ENCODE measurements at regions not wholly inside any gene's neighbourhood (a gene's known extent, or its start where the extent isn't known, plus 50 kb on each side); places are given as distances from the start of the nearest gene placed in this dataset.

GRCh38 chr13:63025741-63026140 lies 1610.1 kb upstream of the PCDH20 start (continued):
- TF ChIP-seq, protein P1, sequence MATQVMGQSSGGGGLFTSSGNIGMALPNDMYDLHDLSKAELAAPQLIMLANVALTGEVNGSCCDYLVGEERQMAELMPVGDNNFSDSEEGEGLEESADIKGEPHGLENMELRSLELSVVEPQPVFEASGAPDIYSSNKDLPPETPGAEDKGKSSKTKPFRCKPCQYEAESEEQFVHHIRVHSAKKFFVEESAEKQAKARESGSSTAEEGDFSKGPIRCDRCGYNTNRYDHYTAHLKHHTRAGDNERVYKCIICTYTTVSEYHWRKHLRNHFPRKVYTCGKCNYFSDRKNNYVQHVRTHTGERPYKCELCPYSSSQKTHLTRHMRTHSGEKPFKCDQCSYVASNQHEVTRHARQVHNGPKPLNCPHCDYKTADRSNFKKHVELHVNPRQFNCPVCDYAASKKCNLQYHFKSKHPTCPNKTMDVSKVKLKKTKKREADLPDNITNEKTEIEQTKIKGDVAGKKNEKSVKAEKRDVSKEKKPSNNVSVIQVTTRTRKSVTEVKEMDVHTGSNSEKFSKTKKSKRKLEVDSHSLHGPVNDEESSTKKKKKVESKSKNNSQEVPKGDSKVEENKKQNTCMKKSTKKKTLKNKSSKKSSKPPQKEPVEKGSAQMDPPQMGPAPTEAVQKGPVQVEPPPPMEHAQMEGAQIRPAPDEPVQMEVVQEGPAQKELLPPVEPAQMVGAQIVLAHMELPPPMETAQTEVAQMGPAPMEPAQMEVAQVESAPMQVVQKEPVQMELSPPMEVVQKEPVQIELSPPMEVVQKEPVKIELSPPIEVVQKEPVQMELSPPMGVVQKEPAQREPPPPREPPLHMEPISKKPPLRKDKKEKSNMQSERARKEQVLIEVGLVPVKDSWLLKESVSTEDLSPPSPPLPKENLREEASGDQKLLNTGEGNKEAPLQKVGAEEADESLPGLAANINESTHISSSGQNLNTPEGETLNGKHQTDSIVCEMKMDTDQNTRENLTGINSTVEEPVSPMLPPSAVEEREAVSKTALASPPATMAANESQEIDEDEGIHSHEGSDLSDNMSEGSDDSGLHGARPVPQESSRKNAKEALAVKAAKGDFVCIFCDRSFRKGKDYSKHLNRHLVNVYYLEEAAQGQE (IDR thresholded peaks at IDR 0.05; ENCODE audit: low read depth, low read length): no peak
- no peak for TF ChIP-seq MEF2B (IDR thresholded peaks at IDR 0.05; ENCODE audit: partially characterized antibody, poor library complexity, severe bottlenecking)

DNA sequence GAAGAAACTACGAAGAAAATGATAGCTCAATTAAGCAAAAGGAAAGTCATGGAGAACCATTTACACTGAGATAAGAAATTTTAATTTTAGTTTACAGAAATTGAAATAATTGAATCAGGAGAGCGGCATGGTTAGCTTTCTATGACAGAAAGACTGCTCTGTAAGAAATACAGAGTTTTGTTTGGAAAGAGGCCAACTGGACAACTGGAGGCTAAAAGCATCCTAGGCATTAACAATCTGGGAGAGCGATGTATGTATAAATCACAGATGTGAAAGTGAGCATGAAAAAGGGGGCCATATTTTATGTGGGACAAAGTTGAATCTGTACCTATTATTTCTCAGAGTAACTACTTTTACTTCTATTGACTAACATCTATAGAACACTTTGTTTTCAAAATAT lies 1608.8 kb upstream of the PCDH20 start:
- ATAC-seq (no peak), FAIRE-seq (no peak), DNase-seq (ENCODE audit: low read depth, low spot score) (no peak)
- Histone ChIP-seq H3K79me2 (ENCODE audit: control insufficient read depth, insufficient read depth, low read length) (no peaks in the 10 kb centered on the region), H4K20me1 (ENCODE audit: control insufficient read depth, insufficient read depth) (no peaks in the 10 kb centered on the region), H3K27ac (ENCODE audit: control insufficient read depth, insufficient read depth) (no peak overlapping the region), H3K9ac (ENCODE audit: control insufficient read depth, insufficient read depth, low read length) (no peak overlapping the region), H3K4me3 (no peak overlapping the region), H3K4me1 (ENCODE audit: control insufficient read depth, insufficient read depth, low read length) (no peaks in the 10 kb centered on the region), H3K9me3 (replicated peaks; ENCODE audit: control insufficient read depth, insufficient read depth, low read length) (no peaks in the 10 kb centered on the region), H2AFZ (ENCODE audit: control insufficient read depth, low read depth, low read length) (no peak overlapping the region), H3K4me2 (ENCODE audit: control insufficient read depth, insufficient read depth) (no peak overlapping the region), H3K27me3 (replicated peaks in 1 of 2; ENCODE audit: control insufficient read depth in 2 of 2, insufficient read depth in 2 of 2, low read length in 1 of 2) (no peaks in the 10 kb centered on the region), H3K36me3 (ENCODE audit: control insufficient read depth in 2 of 2, insufficient read depth in 2 of 2, low read length in 1 of 2) (no peaks in the 10 kb centered on the region)
- 29% methylated on average over 3 of the region's 3 CpGs for WGBS (ENCODE audit: insufficient coverage, insufficient replicate concordance, low lambda C conversion rate, missing lambda C conversion rate)
- BruUV-seq (replicated peaks): no TSS peak
- ChIA-PET CTCF (no interaction called here), RAD21 (ENCODE audit: unreplicated experiment) (no interaction called here), SMC1A (ENCODE audit: uncharacterized antibody, unreplicated experiment) (no interaction called here), POLR2A (no interaction called here)
- in situ Hi-C loops (cut with MboI): no loop called here
- intact Hi-C loops (cut with micrococcal nuclease; ENCODE audit: unreplicated experiment): no loop called here
- TF ChIP-seq TARDBP (IDR thresholded peaks at IDR 0.05; ENCODE audit: borderline replicate concordance) (no peak), MXI1 (IDR thresholded peaks at IDR 0.05; ENCODE audit: low read depth, low read length) (no peak), RCOR1 (conservative IDR thresholded peaks at IDR 0.05; ENCODE audit: low read depth, low read length) (no peak), USF1 (IDR thresholded peaks at IDR 0.05; ENCODE audit: borderline replicate concordance, extremely low read length, insufficient read depth, low read depth, low read length) (no peak), CHD1 (IDR thresholded peaks at IDR 0.05; ENCODE audit: low read depth, low read length) (no peak), HDGF (IDR thresholded peaks at IDR 0.05) (no peak), MTA3 (IDR thresholded peaks at IDR 0.05; ENCODE audit: borderline replicate concordance, low read length) (no peak), ZNF592 (IDR thresholded peaks at IDR 0.05) (no peak), LARP7 (IDR thresholded peaks at IDR 0.05) (no peak)
- TF ChIP-seq, protein P2, sequence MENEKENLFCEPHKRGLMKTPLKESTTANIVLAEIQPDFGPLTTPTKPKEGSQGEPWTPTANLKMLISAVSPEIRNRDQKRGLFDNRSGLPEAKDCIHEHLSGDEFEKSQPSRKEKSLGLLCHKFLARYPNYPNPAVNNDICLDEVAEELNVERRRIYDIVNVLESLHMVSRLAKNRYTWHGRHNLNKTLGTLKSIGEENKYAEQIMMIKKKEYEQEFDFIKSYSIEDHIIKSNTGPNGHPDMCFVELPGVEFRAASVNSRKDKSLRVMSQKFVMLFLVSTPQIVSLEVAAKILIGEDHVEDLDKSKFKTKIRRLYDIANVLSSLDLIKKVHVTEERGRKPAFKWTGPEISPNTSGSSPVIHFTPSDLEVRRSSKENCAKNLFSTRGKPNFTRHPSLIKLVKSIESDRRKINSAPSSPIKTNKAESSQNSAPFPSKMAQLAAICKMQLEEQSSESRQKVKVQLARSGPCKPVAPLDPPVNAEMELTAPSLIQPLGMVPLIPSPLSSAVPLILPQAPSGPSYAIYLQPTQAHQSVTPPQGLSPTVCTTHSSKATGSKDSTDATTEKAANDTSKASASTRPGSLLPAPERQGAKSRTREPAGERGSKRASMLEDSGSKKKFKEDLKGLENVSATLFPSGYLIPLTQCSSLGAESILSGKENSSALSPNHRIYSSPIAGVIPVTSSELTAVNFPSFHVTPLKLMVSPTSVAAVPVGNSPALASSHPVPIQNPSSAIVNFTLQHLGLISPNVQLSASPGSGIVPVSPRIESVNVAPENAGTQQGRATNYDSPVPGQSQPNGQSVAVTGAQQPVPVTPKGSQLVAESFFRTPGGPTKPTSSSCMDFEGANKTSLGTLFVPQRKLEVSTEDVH (IDR thresholded peaks at IDR 0.05; ENCODE audit: low read depth, partially characterized antibody): no peak
